Karpas-422 (cell line): ENCODE measurements at regions not wholly inside any gene's neighbourhood (a gene's known extent, or its start where the extent isn't known, plus 50 kb on each side); places are given as distances from the start of the nearest gene placed in this dataset.

Experiments used
- DNase-seq: peaks from one replicate; pipeline ENCODE4 v3.0.0-alpha.2; 2015
- H2AFZ ChIP-seq: fragments of 200-600 bp; sonication (generic); 2 replicates; pipeline ENCODE4 v1.6.1; 2014; ENCODE audit warnings: antibody characterized with exemption, low read length, mixed read lengths
- H3K27ac ChIP-seq: fragments of 200-600 bp; sonication (generic); 2 replicates; pipeline ENCODE4 v1.5.1; 2014; ENCODE audit warnings: mild to moderate bottlenecking, low read length, moderate library complexity
- H3K27me3 ChIP-seq: fragments of 200-600 bp; sonication (generic); 2 replicates; pipeline ENCODE4 v1.6.1; 2014; ENCODE audit warnings: low read length, mixed read lengths
- H3K36me3 ChIP-seq: fragments of 200-600 bp; sonication (generic); 2 replicates; pipeline ENCODE4 v1.6.1; 2014; ENCODE audit warnings: low read length, mixed read lengths; ENCODE audit not compliant: insufficient read depth
- H3K4me1 ChIP-seq: fragments of 200-600 bp; sonication (generic); 2 replicates; pipeline ENCODE4 v1.6.1; 2014; ENCODE audit warnings: mild to moderate bottlenecking, low read length, mixed read lengths
- H3K4me2 ChIP-seq: fragments of 200-600 bp; sonication (generic); 2 replicates; pipeline ENCODE4 v1.6.1; 2014; ENCODE audit warnings: low read length, low read depth, mild to moderate bottlenecking; ENCODE audit not compliant: poor library complexity, severe bottlenecking
- H3K4me3 ChIP-seq: fragments of 200-600 bp; sonication (generic); 2 replicates; pipeline ENCODE4 v1.5.1; 2014; ENCODE audit warnings: mild to moderate bottlenecking, antibody characterized with exemption, low read length, mixed read lengths
- H3K79me2 ChIP-seq: fragments of 200-600 bp; sonication (generic); 2 replicates; pipeline ENCODE4 v1.6.1; 2014; ENCODE audit warnings: mild to moderate bottlenecking, low read length, mixed read lengths
- H3K9ac ChIP-seq: fragments of 200-600 bp; sonication (generic); 2 replicates; pipeline ENCODE4 v1.6.0; 2014; ENCODE audit warnings: low read length
- H3K9me2 ChIP-seq: fragments of 200-600 bp; sonication (generic), shearing (Covaris generic); replicated peaks from 2 replicates; pipeline ENCODE4 v1.6.0; 2014; ENCODE audit warnings: mild to moderate bottlenecking, low read length, moderate library complexity; ENCODE audit not compliant: insufficient read depth
- H3K9me3 ChIP-seq: fragments of 300-700, 200-600 bp; sonication (generic); 2 replicates; pipeline ENCODE4 v1.6.1; 2014; ENCODE audit warnings: low read length, mixed read lengths
- H4K20me1 ChIP-seq: fragments of 200-600 bp; sonication (generic); 2 replicates; pipeline ENCODE4 v1.6.1; 2014; ENCODE audit warnings: mild to moderate bottlenecking, antibody characterized with exemption, low read length, low read depth; ENCODE audit not compliant: insufficient read depth

DNA sequence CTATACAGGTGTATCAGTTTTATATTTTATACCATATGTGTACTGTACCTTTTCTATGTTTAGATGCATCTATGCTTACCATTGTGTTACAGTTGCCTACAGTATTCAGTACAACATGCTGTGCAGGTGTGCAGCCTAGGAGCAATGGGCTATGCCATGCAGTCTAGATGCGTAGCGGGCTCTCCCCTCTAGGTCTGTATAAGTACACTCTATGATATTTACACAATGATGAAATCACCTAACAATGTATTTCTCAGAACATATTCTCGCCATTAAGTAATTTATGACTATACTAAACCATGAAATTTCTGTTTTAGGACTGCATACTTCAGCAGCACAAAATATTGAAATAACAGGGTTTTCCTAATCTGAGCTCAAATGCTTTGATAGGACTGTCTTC, 179.6 kb downstream of the RFC3 start:
- H3K27ac ChIP-seq, result no peak overlapping the region
- no peak overlapping the region for H3K4me3 ChIP-seq
- H3K36me3 ChIP-seq, result no peaks in the 10 kb centered on the region
- no peaks in the 10 kb centered on the region for H3K9me2 ChIP-seq
- H3K79me2 ChIP-seq, result no peaks in the 10 kb centered on the region
- no peak for DNase-seq
- H4K20me1 ChIP-seq, result no peaks in the 10 kb centered on the region
- no peak overlapping the region for H2AFZ ChIP-seq
- H3K9me3 ChIP-seq, result no peaks in the 10 kb centered on the region
- H3K27me3 ChIP-seq, result no peaks in the 10 kb centered on the region
- H3K4me2 ChIP-seq, result no peak overlapping the region
- H3K4me1 ChIP-seq, result 0 out of 2 replicates have a peak, but pooled peaks cover 2% of the 10 kb centered on the region
- H3K9ac ChIP-seq, result no peak overlapping the region

- no peak overlapping the region for H2AFZ ChIP-seq
- no peak overlapping the region for H3K4me3 ChIP-seq
- H3K27ac ChIP-seq, result no peak overlapping the region
- H4K20me1 ChIP-seq, result no peaks in the 10 kb centered on the region
- H3K9me3 ChIP-seq, result no peaks in the 10 kb centered on the region
- no peaks in the 10 kb centered on the region for H3K4me1 ChIP-seq
- H3K9ac ChIP-seq, result no peak overlapping the region
- H3K4me2 ChIP-seq, result no peak overlapping the region
- H3K79me2 ChIP-seq, result no peaks in the 10 kb centered on the region
- no peaks in the 10 kb centered on the region for H3K9me2 ChIP-seq
- H3K36me3 ChIP-seq, result no peaks in the 10 kb centered on the region
- H3K27me3 ChIP-seq, result no peaks in the 10 kb centered on the region
- DNase-seq, result no peak
Measured at GRCh38 chr13:33999811-34000605, 182.1 kb downstream of the RFC3 start.

- H3K79me2 ChIP-seq, result no peaks in the 10 kb centered on the region
Measured at GRCh38 chr13:34000955-34001354, 183.0 kb downstream of the RFC3 start.

GRCh38 chr13:34001389-34001788, 183.4 kb downstream of the RFC3 start:
- Histone ChIP-seq H3K27ac (no peak overlapping the region), H3K36me3 (no peaks in the 10 kb centered on the region), H3K27me3 (no peaks in the 10 kb centered on the region), H4K20me1 (no peaks in the 10 kb centered on the region), H3K4me2 (no peak overlapping the region), H2AFZ (no peak overlapping the region), H3K79me2 (no peaks in the 10 kb centered on the region), H3K9me2 (no peaks in the 10 kb centered on the region), H3K9me3 (no peaks in the 10 kb centered on the region), H3K9ac (no peak overlapping the region), H3K4me1 (no peaks in the 10 kb centered on the region), H3K4me3 (no peak overlapping the region)
- no peak for DNase-seq

More at GRCh38 chr13:34000955-34001354, 183.0 kb downstream of the RFC3 start:
- Histone ChIP-seq H3K4me2 (no peak overlapping the region), H3K9ac (no peak overlapping the region), H4K20me1 (no peaks in the 10 kb centered on the region), H3K9me3 (no peaks in the 10 kb centered on the region), H3K27me3 (no peaks in the 10 kb centered on the region), H2AFZ (no peak overlapping the region), H3K27ac (no peak overlapping the region), H3K4me3 (no peak overlapping the region), H3K4me1 (no peaks in the 10 kb centered on the region), H3K9me2 (no peaks in the 10 kb centered on the region), H3K36me3 (no peaks in the 10 kb centered on the region)
- DNase-seq, result no peak

DNA sequence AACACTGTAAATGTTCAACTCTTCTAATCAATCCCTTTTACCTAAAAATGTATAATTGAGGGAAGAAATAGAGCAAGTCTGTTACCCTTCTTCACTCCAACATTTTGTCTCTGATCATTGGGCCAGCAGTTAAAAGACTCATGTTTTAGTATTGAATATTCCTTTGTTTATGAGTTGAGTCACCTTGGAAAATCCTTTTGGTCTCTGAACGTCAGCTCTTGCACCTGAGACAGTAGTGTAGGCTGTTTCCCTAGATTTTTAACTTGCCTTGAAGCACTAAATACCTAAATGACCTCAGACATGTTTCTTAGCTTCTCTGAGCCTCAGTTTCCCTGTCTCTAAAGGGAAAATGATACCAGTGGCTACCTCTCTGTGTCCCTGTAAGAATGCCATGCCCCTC, 184.2 kb downstream of the RFC3 start:
- no peaks in the 10 kb centered on the region for H3K9me3 ChIP-seq
- H3K9me2 ChIP-seq, result no peaks in the 10 kb centered on the region
- H3K27ac ChIP-seq, result no peak overlapping the region
- no peaks in the 10 kb centered on the region for H3K79me2 ChIP-seq
- H3K36me3 ChIP-seq, result no peaks in the 10 kb centered on the region
- no peak overlapping the region for H3K4me2 ChIP-seq
- no peak overlapping the region for H2AFZ ChIP-seq
- no peaks in the 10 kb centered on the region for H3K27me3 ChIP-seq
- no peak overlapping the region for H3K4me3 ChIP-seq
- no peak for DNase-seq
- no peaks in the 10 kb centered on the region for H3K4me1 ChIP-seq
- no peaks in the 10 kb centered on the region for H4K20me1 ChIP-seq
- no peak overlapping the region for H3K9ac ChIP-seq

DNA sequence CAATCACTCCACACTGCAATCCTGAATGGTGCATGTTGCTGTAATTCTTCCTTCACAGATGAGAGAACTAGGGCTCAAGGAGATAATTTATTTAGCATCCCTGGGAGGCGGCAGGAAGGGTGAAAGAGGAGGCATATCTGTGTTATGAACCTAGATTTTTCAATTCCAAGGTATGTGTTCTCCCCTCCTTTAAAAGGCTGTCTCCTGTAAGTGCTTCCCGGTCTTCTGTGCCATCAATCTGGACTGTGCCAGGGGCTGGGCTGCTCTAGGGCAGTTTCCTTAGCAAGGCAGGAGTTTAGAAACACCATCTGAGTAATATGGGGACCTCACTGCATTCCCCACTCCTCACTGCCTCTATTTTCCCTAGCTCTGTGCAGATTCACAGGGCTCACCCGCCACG, 185.0 kb downstream of the RFC3 start:
- Histone ChIP-seq H3K27me3 (no peaks in the 10 kb centered on the region), H3K4me1 (no peaks in the 10 kb centered on the region), H3K9ac (no peak overlapping the region), H4K20me1 (no peaks in the 10 kb centered on the region), H3K9me2 (no peaks in the 10 kb centered on the region), H2AFZ (no peak overlapping the region), H3K36me3 (no peaks in the 10 kb centered on the region), H3K4me3 (no peak overlapping the region), H3K79me2 (no peaks in the 10 kb centered on the region), H3K4me2 (no peak overlapping the region), H3K27ac (no peak overlapping the region), H3K9me3 (no peaks in the 10 kb centered on the region)
- no peak for DNase-seq

DNA sequence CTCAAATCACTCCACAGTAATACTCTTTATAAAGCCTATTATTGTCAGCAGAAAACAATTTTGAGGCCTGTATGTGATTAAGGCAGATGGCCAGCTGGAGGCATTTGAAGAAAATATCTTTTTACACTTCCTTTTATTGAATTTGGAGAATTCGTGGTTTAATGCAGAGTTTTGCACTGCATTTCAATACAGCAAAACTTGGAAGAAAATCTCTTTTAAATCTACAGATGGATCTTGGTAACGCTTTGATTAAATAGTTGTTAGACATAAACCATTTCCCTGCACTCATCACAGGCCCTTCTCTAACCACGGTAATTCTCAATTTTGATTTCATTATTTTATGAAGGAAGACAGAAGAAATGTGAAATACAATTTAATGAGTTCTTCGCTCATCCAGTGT, 185.7 kb downstream of the RFC3 start:
- no peak overlapping the region for H3K27ac ChIP-seq
- H3K79me2 ChIP-seq, result no peaks in the 10 kb centered on the region
- H3K27me3 ChIP-seq, result no peaks in the 10 kb centered on the region
- H4K20me1 ChIP-seq, result no peaks in the 10 kb centered on the region
- H3K4me2 ChIP-seq, result no peak overlapping the region
- no peaks in the 10 kb centered on the region for H3K9me2 ChIP-seq
- no peak overlapping the region for H3K9ac ChIP-seq
- no peak overlapping the region for H3K4me3 ChIP-seq
- H3K4me1 ChIP-seq, result no peaks in the 10 kb centered on the region
- H2AFZ ChIP-seq, result no peak overlapping the region
- no peaks in the 10 kb centered on the region for H3K9me3 ChIP-seq
- DNase-seq, result no peak
- no peaks in the 10 kb centered on the region for H3K36me3 ChIP-seq

DNA sequence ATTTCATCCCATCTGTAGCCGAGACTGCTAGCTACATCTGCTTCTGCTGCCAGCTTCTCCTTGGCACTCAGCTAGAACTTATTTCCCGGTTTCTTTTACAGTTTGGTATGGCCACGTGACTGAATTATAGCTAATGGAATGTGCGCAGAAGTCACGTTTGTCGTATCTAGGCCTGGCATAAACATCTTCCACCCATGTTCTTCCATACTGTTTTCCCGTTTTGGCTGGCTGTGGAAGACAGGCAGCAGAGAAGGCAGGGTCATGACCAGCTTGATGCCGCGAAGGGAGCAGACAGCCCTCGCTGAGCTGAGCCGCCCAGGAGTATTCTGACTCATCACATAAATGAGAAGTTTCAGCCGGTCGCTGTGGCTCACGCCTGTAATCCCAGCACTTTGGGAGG, 186.7 kb downstream of the RFC3 start:
- no peaks in the 10 kb centered on the region for H3K4me1 ChIP-seq
- DNase-seq, result no peak
- H4K20me1 ChIP-seq, result no peaks in the 10 kb centered on the region
- H3K4me3 ChIP-seq, result no peak overlapping the region
- H3K9ac ChIP-seq, result no peak overlapping the region
- no peaks in the 10 kb centered on the region for H3K9me3 ChIP-seq
- no peaks in the 10 kb centered on the region for H3K27me3 ChIP-seq
- no peak overlapping the region for H2AFZ ChIP-seq
- H3K9me2 ChIP-seq, result no peaks in the 10 kb centered on the region
- H3K27ac ChIP-seq, result no peak overlapping the region
- H3K36me3 ChIP-seq, result no peaks in the 10 kb centered on the region
- H3K4me2 ChIP-seq, result no peak overlapping the region
- H3K79me2 ChIP-seq, result no peaks in the 10 kb centered on the region
